K562 (cell line): ENCODE measurements at regions not wholly inside any gene's neighbourhood (a gene's known extent, or its start where the extent isn't known, plus 50 kb on each side); places are given as distances from the start of the nearest gene placed in this dataset.

Experiments used
- ARID1B ChIP-seq: fragments of 450-650 bp; IDR thresholded peaks from 2 replicates; pipeline ENCODE4 v1.6.1; 2016; ENCODE audit warnings: antibody characterized with exemption, mild to moderate bottlenecking, inconsistent platforms
- HNRNPUL1 ChIP-seq: fragments of 200-400 bp; formaldehyde crosslinking; IDR thresholded peaks from 2 replicates; pipeline ENCODE4 v1.6.1; 2017; ENCODE audit warnings: low read length
- JUND ChIP-seq, 2 experiments: IDR thresholded peaks; 2 replicates in 1 of 2; 3 replicates in 1 of 2; pipeline ENCODE4 v1.6.1; 2011; ENCODE audit warnings: borderline replicate concordance in 2 of 2, low read depth in 2 of 2, low read length in 2 of 2, improper control_type of control experiment in 1 of 2, missing biosample characterization in 1 of 2, missing genetic modification characterization in 1 of 2, missing genetic modification reagents in 1 of 2
- MAZ ChIP-seq, 2 experiments: fragments of 450-650 bp in 1 of 2; sonication (generic) in 1 of 2; formaldehyde crosslinking; IDR thresholded peaks in 1 of 2; conservative IDR thresholded peaks in 1 of 2; 2 replicates each; pipeline versions ENCODE4 v1.4.0 to v1.5.0; 2020; ENCODE audit warnings: mild to moderate bottlenecking in 1 of 2, missing genetic modification reagents in 1 of 2
- PCBP2 ChIP-seq: fragments of 200-400 bp; formaldehyde crosslinking; IDR thresholded peaks from 2 replicates; pipeline ENCODE4 v1.6.1; 2018; ENCODE audit warnings: low read length, low read depth, mild to moderate bottlenecking, moderate library complexity; ENCODE audit not compliant: poor library complexity, severe bottlenecking
- SMARCA5 ChIP-seq: fragments of 450-650 bp; IDR thresholded peaks from 2 replicates; pipeline ENCODE4 v1.6.1; 2016
- ZFP1 ChIP-seq: fragments of 450-650 bp; formaldehyde crosslinking; IDR thresholded peaks from 2 replicates; pipeline ENCODE4 v1.4.0; 2020; ENCODE audit warnings: mild to moderate bottlenecking, mixed read lengths
- ZNF134 ChIP-seq: fragments of 250-450 bp; sonication (Bioruptor Pico); conservative IDR thresholded peaks from 2 replicates; pipeline ENCODE4 v1.4.0; 2020
- ZNF146 ChIP-seq: IDR thresholded peaks from one replicate; pipeline ENCODE4 v1.6.1; 2018; ENCODE audit warnings: missing compliant biosample characterization; ENCODE audit not compliant: unreplicated experiment

GRCh38 chr11:110355011-110355744, 58.8 kb upstream of the RDX start (continued):
- TF ChIP-seq ZNF146 (CRISPR knock-in tag) (no peak), JUND (IDR thresholded peaks at IDR 0.05; ENCODE audit: borderline replicate concordance, low read depth, low read length) (no peak), JUND (tag; IDR thresholded peaks at IDR 0.05; ENCODE audit: borderline replicate concordance, low read depth, low read length) (no peak), SMARCA5 (no peak), PCBP2 (no peak), ARID1B (no peak), ZFP1 (CRISPR knock-in tag) (no peak), MAZ (CRISPR knock-in tag; conservative IDR thresholded peaks at IDR 0.05 in 1 of 2, IDR thresholded peaks at IDR 0.05 in 1 of 2) (no peak), ZNF134 (CRISPR knock-in tag) (no peak), HNRNPUL1 (no peak)
